ENCODE measurements at regions not wholly inside any gene's neighbourhood (a gene's known extent, or its start where the extent isn't known, plus 50 kb on each side); places are given as distances from the start of the nearest gene placed in this dataset.

- H3K36me3 ChIP-seq: no peaks in the 10 kb centered on the region
- intact Hi-C loops (cut with DNase I; ENCODE audit: low total_unique reads): no loop called here
- WGBS, 2 donors (ENCODE audit: low coverage in 1 of 2): 67% methylated on average over 3 of the region's 3 CpGs; no CpG with 5 or more reads in 1 of the 2 donors
- no peak for DNase-seq
- no peaks in the 10 kb centered on the region for H3K27me3 ChIP-seq
- no peak for TF ChIP-seq EP300 (IDR thresholded peaks at IDR 0.05; ENCODE audit: low read depth)
- no peak for TF ChIP-seq CTCF (IDR thresholded peaks at IDR 0.05)
- no peak for TF ChIP-seq POLR2A (IDR thresholded peaks at IDR 0.05)
- no peak for TF ChIP-seq POLR2AphosphoS5 (IDR thresholded peaks at IDR 0.05)
- no peaks in the 10 kb centered on the region for H3K9me3 ChIP-seq
- in situ Hi-C loops (cut with MboI; ENCODE audit: low pct_ligation_motif_present in 1 of 4, low pct_unique_long_range_greater_than_20kb in 1 of 4, low sequenced_read_pairs in 3 of 4): no loop called here
- H3K27ac ChIP-seq: no peak overlapping the region
- no peaks in the 10 kb centered on the region for H3K4me1 ChIP-seq
- H3K4me3 ChIP-seq: no peak overlapping the region
These were observed 671.4 kb downstream of the ZNF674 start for GRCh38 chrX:45873781-45874180.

- WGBS, 2 donors (ENCODE audit: low coverage in 1 of 2): 76% methylated on average over 1 of the region's 1 CpG; no CpG with 5 or more reads in 1 of the 2 donors
- Histone ChIP-seq H3K36me3 (no peaks in the 10 kb centered on the region), H3K9me3 (no peaks in the 10 kb centered on the region)
These were observed 671.8 kb upstream of the DIPK2B start for GRCh38 chrX:45872480-45872879.

DNA sequence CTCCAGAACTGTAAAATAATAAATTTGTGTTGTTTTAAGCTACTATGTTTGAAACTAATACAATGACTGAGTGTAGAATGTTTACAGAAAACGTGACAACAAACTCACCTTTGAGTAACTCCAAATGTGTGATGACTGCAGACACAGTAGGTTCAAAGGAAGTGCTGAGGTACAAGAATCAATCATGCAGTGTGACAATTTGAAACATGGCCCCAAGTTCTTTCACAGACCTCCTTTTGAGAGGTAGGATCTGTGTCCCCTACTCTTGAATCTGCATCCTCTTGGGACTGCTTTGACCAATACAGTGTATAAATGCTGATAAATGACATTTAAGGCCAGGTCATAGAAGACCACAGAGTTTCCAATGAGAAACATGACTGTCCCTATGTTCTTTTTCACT, 667.7 kb upstream of the DIPK2B start:
- in situ Hi-C loops (cut with MboI; ENCODE audit: low pct_ligation_motif_present in 1 of 4, low pct_unique_long_range_greater_than_20kb in 1 of 4, low sequenced_read_pairs in 3 of 4) (no loop called here), intact Hi-C loops (cut with DNase I; ENCODE audit: low total_unique reads) (no loop called here)
- Histone ChIP-seq H3K4me3 (no peak overlapping the region), H3K27ac (no peak overlapping the region), H3K9me3 (no peaks in the 10 kb centered on the region), H3K27me3 (no peaks in the 10 kb centered on the region), H3K4me1 (no peaks in the 10 kb centered on the region), H3K36me3 (no peaks in the 10 kb centered on the region)
- DNase-seq: no peak
- WGBS, 2 donors (ENCODE audit: low coverage in 1 of 2): 9% methylated on average over 1 of the region's 1 CpG; no CpG with 5 or more reads in 1 of the 2 donors
- TF ChIP-seq POLR2AphosphoS5 (IDR thresholded peaks at IDR 0.05): no peak
- no peak for TF ChIP-seq CTCF (IDR thresholded peaks at IDR 0.05)
- TF ChIP-seq POLR2A (IDR thresholded peaks at IDR 0.05): no peak
- TF ChIP-seq EP300 (IDR thresholded peaks at IDR 0.05; ENCODE audit: low read depth): no peak

More at GRCh38 chrX:45872480-45872879, 671.8 kb upstream of the DIPK2B start:
- no peaks in the 10 kb centered on the region for H3K27me3 ChIP-seq
- no peak for TF ChIP-seq POLR2A (IDR thresholded peaks at IDR 0.05)
- TF ChIP-seq POLR2AphosphoS5 (IDR thresholded peaks at IDR 0.05): no peak
- TF ChIP-seq CTCF (IDR thresholded peaks at IDR 0.05): no peak
- no peak for TF ChIP-seq EP300 (IDR thresholded peaks at IDR 0.05; ENCODE audit: low read depth)
- H3K4me3 ChIP-seq: no peak overlapping the region
- no peak for DNase-seq
- intact Hi-C loops (cut with DNase I; ENCODE audit: low total_unique reads) (no loop called here), in situ Hi-C loops (cut with MboI; ENCODE audit: low pct_ligation_motif_present in 1 of 4, low pct_unique_long_range_greater_than_20kb in 1 of 4, low sequenced_read_pairs in 3 of 4) (no loop called here)
- no peak overlapping the region for H3K27ac ChIP-seq
- no peaks in the 10 kb centered on the region for H3K4me1 ChIP-seq

GRCh38 chrX:45862801-45863200, 662.1 kb upstream of the DIPK2B start:
- no peak overlapping the region for H3K4me3 ChIP-seq
- H3K4me1 ChIP-seq: no peaks in the 10 kb centered on the region
- no peaks in the 10 kb centered on the region for H3K9me3 ChIP-seq
- no peak for DNase-seq
- intact Hi-C loops (cut with DNase I; ENCODE audit: low total_unique reads) (no loop called here), in situ Hi-C loops (cut with MboI; ENCODE audit: low pct_ligation_motif_present in 1 of 4, low pct_unique_long_range_greater_than_20kb in 1 of 4, low sequenced_read_pairs in 3 of 4) (no loop called here)
- no peaks in the 10 kb centered on the region for H3K27me3 ChIP-seq
- no peak overlapping the region for H3K27ac ChIP-seq
- TF ChIP-seq CTCF (IDR thresholded peaks at IDR 0.05) (no peak), EP300 (IDR thresholded peaks at IDR 0.05; ENCODE audit: low read depth) (no peak), POLR2AphosphoS5 (IDR thresholded peaks at IDR 0.05) (no peak), POLR2A (IDR thresholded peaks at IDR 0.05) (no peak)
- WGBS, 2 donors (ENCODE audit: low coverage in 1 of 2): 77% methylated on average over 1 of the region's 1 CpG; no CpG with 5 or more reads in 1 of the 2 donors
- no peaks in the 10 kb centered on the region for H3K36me3 ChIP-seq

Data from transverse colon (tissue), 4 donors.